ENCODE measurements at regions not wholly inside any gene's neighbourhood (a gene's known extent, or its start where the extent isn't known, plus 50 kb on each side); places are given as distances from the start of the nearest gene placed in this dataset.

DNA sequence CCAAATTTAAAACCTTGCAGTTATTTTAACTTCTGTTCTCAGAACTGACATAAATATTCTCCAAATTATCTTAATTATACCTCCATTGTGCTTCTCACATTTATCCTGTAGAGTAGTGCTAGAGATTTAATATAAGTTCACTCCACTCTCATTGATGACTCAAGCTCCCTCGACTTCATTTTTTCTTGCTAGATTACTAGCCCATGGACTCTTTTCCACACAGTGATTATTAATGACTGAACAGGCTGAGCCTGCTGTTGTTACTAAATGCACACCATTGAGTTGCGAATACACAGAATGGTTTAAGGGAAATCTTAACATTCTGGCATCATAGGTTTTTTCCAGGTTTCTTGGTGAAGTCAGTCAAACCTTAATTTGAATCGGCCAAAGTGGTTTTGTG, 179.5 kb upstream of the AKR1E2 start:
- ChIA-PET CTCF (interaction anchor here (0.6 kb wide), 1 partner anchor 463 kb away, joined by 5 read pairs; no protein-coding TSS in a partner anchor), POLR2A (ENCODE audit: unreplicated experiment) (no interaction called here)
- Histone ChIP-seq H3K4me3 (no peak overlapping the region), H4K20me1 (ENCODE audit: insufficient read depth) (no peaks in the 10 kb centered on the region), H2AFZ (no peak overlapping the region), H3K9me3 (ENCODE audit: insufficient read depth, low read depth) (no peaks in the 10 kb centered on the region), H3K27me3 (ENCODE audit: insufficient read depth, low read depth) (no peaks in the 10 kb centered on the region), H3K9me2 (ENCODE audit: insufficient read depth) (no peaks in the 10 kb centered on the region), H3K79me2 (ENCODE audit: low read depth) (no peaks in the 10 kb centered on the region), H3F3A (ENCODE audit: insufficient read depth, low read depth) (no peaks in the 10 kb centered on the region), H3K4me1 (replicated peaks; ENCODE audit: insufficient read depth) (no peaks in the 10 kb centered on the region), H3K27ac (no peak overlapping the region), H3K36me3 (ENCODE audit: low read depth) (no peaks in the 10 kb centered on the region), H3K4me2 (no peak overlapping the region)
- DNase-seq: no peak
- intact Hi-C loops (cut with micrococcal nuclease; ENCODE audit: unreplicated experiment): no loop called here
- TF ChIP-seq EZH2 (IDR thresholded peaks at IDR 0.05; ENCODE audit: low read depth): no peak
- TF ChIP-seq, protein P1, sequence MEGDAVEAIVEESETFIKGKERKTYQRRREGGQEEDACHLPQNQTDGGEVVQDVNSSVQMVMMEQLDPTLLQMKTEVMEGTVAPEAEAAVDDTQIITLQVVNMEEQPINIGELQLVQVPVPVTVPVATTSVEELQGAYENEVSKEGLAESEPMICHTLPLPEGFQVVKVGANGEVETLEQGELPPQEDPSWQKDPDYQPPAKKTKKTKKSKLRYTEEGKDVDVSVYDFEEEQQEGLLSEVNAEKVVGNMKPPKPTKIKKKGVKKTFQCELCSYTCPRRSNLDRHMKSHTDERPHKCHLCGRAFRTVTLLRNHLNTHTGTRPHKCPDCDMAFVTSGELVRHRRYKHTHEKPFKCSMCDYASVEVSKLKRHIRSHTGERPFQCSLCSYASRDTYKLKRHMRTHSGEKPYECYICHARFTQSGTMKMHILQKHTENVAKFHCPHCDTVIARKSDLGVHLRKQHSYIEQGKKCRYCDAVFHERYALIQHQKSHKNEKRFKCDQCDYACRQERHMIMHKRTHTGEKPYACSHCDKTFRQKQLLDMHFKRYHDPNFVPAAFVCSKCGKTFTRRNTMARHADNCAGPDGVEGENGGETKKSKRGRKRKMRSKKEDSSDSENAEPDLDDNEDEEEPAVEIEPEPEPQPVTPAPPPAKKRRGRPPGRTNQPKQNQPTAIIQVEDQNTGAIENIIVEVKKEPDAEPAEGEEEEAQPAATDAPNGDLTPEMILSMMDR (conservative IDR thresholded peaks at IDR 0.05): no peak
- BruUV-seq (replicated peaks): no TSS peak

DNA sequence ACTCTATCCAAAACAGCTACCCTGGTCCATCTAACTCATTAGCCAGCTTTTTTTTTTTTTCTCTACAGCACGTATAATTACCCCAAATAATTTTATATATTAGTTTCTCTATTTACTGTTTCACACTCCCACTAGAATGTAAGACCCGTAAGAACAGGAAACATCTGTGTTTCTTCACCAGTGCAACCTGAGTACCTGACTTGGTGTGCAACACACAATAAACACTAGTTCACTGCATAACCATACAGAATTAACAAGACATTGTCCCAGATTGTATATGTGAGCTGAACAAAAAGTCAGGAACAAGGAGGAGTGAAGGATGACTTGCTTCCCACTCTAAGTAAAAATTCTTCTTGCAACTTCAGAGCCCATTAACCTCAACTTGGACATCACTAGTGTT, 180.2 kb upstream of the AKR1E2 start:
- ChIA-PET CTCF (no interaction called here), POLR2A (ENCODE audit: unreplicated experiment) (no interaction called here)
- H4K20me1 ChIP-seq (ENCODE audit: insufficient read depth): no peaks in the 10 kb centered on the region
- intact Hi-C loops (cut with micrococcal nuclease; ENCODE audit: unreplicated experiment): no loop called here
- no peak overlapping the region for H3K4me2 ChIP-seq
- no peak overlapping the region for H3K27ac ChIP-seq
- no peaks in the 10 kb centered on the region for H3K27me3 ChIP-seq (ENCODE audit: insufficient read depth, low read depth)
- BruUV-seq (replicated peaks): no TSS peak
- DNase-seq: no peak
- H3K4me3 ChIP-seq: no peak overlapping the region
- no peaks in the 10 kb centered on the region for H3K36me3 ChIP-seq (ENCODE audit: low read depth)
- H3F3A ChIP-seq (ENCODE audit: insufficient read depth, low read depth): no peaks in the 10 kb centered on the region
- H3K9me3 ChIP-seq (ENCODE audit: insufficient read depth, low read depth): no peaks in the 10 kb centered on the region
- H3K79me2 ChIP-seq (ENCODE audit: low read depth): no peaks in the 10 kb centered on the region
- no peaks in the 10 kb centered on the region for H3K4me1 ChIP-seq (replicated peaks; ENCODE audit: insufficient read depth)
- no peak for TF ChIP-seq EZH2 (IDR thresholded peaks at IDR 0.05; ENCODE audit: low read depth)
- TF ChIP-seq, protein P1 (conservative IDR thresholded peaks at IDR 0.05): no peak
- H2AFZ ChIP-seq: no peak overlapping the region
- H3K9me2 ChIP-seq (ENCODE audit: insufficient read depth): no peaks in the 10 kb centered on the region

DNA sequence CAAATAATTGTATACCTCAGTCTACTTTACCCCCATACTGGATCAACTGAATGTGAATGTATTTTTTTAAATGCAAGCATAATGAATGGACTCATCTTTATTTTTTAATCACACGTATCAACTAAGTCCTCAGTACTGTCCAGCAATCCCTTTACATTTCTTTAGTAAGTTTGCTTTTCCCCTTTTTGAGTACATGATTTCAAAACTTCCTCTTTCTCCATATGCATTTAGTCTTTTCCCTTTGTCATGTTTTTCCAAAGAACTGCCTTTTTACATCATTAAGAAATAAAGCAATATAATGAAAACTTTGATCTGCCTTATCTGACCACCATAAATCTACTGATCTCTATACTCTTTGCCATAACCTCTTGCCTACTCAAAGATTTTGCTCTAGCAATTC, 182.5 kb upstream of the AKR1E2 start:
- H3K79me2 ChIP-seq (ENCODE audit: low read depth): no peaks in the 10 kb centered on the region
- intact Hi-C loops (cut with micrococcal nuclease; ENCODE audit: unreplicated experiment): no loop called here
- H3K4me1 ChIP-seq (replicated peaks; ENCODE audit: insufficient read depth): no peaks in the 10 kb centered on the region
- BruUV-seq (replicated peaks): no TSS peak
- no peak for DNase-seq
- H3K9me2 ChIP-seq (ENCODE audit: insufficient read depth): no peaks in the 10 kb centered on the region
- no peaks in the 10 kb centered on the region for H3K27me3 ChIP-seq (ENCODE audit: insufficient read depth, low read depth)
- H2AFZ ChIP-seq: no peak overlapping the region
- TF ChIP-seq EZH2 (IDR thresholded peaks at IDR 0.05; ENCODE audit: low read depth): no peak
- TF ChIP-seq, protein P1 (conservative IDR thresholded peaks at IDR 0.05): no peak
- H3K4me3 ChIP-seq: no peak overlapping the region
- no peaks in the 10 kb centered on the region for H4K20me1 ChIP-seq (ENCODE audit: insufficient read depth)
- H3K27ac ChIP-seq: no peak overlapping the region
- no peak overlapping the region for H3K4me2 ChIP-seq
- ChIA-PET POLR2A (ENCODE audit: unreplicated experiment) (no interaction called here), CTCF (no interaction called here)
- H3K9me3 ChIP-seq (ENCODE audit: insufficient read depth, low read depth): no peaks in the 10 kb centered on the region
- no peaks in the 10 kb centered on the region for H3F3A ChIP-seq (ENCODE audit: insufficient read depth, low read depth)
- H3K36me3 ChIP-seq (ENCODE audit: low read depth): no peaks in the 10 kb centered on the region
